HG03175 (cell line): ENCODE measurements at regions not wholly inside any gene's neighbourhood (a gene's known extent, or its start where the extent isn't known, plus 50 kb on each side); places are given as distances from the start of the nearest gene placed in this dataset.

ENCODE experiments used
- ATAC-seq: cut with Tn5 transposase; IDR thresholded peaks from one replicate; pipeline ENCODE4 v1.9.1; 2021; ENCODE audit warnings: mild to moderate bottlenecking, moderate library complexity; ENCODE audit not compliant: unreplicated experiment

- no peak for ATAC-seq
Measured at GRCh38 chr6:16871047-16871446, 109.8 kb upstream of the ATXN1 start.

DNA sequence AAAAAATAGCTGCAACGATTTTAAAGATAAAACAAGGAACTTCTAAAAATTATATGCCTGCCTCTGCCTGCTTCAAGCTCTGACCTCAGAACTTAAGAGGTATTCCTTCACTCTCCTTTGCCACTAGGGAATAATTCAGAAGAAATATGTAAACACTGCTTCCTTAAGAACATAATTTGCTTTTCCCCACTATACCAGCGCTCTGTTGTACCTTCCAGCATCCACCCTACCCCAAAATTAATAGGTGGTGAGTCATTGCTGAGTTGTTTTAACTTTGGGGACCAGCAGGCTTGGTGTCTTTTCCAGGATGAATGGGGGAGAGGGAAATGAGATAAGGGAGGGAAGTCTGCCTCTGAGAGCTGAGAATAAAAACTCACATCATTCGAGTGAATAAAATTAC lies 107.7 kb upstream of the ATXN1 start:
- no peak for ATAC-seq

DNA sequence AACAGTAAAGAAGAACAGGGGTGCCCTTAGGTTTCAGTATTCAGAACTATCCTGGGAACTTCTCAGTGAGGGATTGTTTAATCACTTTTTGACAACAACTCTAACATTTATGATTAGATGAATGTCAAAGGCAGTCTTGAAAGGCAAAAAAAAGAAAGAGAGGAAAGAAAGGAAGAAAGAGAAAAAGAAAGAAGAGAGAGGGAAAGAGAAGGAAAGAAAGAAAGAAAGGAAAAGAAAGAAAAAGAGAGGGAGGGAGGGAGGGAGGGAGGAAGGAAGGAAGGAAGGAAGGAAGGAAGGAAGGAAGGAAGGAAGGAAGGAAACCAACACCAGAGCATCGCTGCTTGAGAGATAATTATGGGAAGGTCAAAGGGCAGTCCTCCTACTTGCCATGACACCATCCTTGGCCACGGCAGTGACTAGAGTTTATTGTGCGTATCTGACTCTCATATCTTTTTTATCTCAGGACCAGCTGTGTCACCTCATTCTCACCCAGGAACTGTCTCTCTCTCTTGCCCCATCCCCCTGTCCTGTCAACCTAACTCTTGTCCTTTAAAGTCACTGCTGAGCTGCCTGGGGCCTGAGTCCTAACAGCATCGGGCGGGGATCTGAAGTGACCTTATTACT lies 96.8 kb upstream of the ATXN1 start:
- no peak for ATAC-seq

- peak; percentile 54 for ATAC-seq
Measured at GRCh38 chr6:16855460-16855859, 94.2 kb upstream of the ATXN1 start.

- ATAC-seq: peak; percentile 83
Measured at GRCh38 chr6:16854986-16855385, 93.7 kb upstream of the ATXN1 start.

DNA sequence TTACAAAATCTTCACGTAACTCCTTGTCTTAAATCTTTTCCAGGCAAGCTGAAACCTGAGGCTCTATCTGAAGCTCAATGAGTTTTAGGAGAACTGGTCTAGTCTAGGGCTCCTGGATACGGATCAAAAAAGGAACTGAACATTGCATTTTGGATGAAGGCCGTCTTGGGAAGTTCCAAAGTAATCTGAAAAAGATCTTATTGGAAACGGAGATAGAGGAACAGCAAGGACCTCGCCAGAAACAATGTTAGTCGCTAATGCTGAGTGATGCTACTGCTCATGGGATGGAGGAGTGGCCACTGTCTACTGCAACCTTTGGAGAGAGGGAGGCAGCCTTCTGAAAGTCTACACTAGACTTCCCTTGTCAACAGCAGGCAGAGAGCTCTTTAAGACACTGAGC lies 91.4 kb upstream of the ATXN1 start:
- ATAC-seq: no peak

DNA sequence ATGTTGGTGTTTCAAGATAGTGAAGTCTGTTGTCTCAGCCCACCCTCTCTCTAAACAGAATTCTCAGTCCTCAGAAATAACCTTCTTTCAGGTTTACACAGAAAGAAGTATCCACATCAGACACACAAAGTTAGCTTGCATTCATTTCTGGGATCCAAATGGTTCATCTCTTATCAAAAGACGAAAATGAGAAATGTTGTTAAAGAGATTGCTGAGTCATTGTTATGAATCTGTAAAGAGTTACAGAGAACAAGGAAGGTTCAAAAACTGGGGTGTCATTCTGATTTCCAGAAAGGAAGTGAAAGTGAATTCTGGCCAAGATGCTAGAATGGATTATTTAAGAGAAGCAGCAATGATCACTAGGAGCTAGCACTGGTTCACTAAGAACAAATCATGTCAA lies 90.5 kb upstream of the ATXN1 start:
- peak; percentile 57 for ATAC-seq

DNA sequence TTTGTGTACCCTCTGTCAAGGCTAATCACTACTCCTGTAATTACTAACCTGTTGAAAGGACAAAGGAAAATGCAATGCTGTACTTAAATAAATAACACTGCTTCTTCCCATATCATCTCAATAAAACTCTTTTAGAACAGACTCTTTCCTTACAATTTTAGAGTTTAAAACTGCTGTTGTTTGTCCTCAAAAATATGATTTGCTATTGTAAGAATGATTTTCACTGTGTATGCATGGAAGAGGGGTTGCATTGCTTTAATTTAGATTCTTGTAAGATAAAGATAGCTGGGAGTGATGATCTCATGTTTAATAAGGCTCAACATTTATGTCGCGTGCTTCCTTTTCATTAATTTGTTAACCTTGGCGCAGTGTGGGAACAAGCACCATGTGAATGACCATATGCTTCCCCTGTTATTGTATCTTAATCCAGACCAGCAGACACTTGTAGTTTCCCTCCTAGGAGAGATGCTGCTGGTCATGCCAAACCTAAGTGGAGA lies 89.8 kb upstream of the ATXN1 start:
- ATAC-seq: no peak

DNA sequence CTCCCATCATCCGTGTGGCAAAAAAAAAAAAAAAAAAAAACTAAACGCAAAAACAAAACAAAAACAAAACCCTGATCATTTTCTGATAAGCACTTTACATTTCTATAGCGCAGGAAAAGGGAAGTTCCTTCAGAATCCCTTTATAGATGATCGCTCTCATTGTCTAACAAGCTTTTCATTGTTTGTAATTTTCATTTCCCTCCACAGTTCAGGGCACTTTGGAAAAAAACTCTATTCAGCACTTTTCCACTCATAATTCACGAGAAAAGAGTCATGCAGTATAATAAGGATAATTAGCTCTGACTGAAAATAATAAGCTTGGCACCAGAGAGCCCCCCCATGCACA lies 89.4 kb upstream of the ATXN1 start:
- no peak for ATAC-seq

DNA sequence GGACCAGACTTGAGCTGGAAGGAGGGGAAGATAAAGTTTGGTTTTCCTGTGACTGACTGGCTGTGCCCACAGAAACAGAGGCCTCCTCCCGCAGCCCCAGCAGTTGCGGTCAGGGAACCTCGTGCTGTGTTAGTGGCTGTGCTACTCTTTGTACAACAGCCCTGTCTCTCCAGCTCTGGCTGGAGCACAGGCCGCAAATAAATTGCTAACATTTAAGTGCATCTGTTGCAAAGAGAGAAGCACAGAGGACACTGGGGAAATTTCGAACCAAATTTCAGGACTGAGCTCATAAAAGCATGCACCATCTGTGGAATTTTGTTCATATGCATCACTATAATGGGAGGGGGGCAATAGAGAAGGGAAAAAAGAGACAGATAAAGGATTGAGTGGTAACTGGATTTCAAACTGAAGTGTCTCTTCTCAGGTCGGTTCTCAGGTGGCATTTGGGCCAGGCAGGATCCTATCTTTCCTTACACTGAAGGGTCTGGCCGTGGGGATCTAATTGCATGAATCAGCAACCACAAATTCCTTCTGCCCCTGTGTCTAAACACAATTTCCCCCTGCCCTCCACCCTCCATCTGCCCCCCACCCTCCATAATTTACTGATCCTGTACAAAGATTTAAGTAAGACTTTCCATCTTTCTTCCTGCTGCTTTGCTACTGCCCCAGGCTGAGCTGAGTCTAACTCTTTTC lies 88.9 kb upstream of the ATXN1 start:
- ATAC-seq: no peak

- ATAC-seq: no peak
Measured at GRCh38 chr6:16849280-16849987, 88.2 kb upstream of the ATXN1 start.

DNA sequence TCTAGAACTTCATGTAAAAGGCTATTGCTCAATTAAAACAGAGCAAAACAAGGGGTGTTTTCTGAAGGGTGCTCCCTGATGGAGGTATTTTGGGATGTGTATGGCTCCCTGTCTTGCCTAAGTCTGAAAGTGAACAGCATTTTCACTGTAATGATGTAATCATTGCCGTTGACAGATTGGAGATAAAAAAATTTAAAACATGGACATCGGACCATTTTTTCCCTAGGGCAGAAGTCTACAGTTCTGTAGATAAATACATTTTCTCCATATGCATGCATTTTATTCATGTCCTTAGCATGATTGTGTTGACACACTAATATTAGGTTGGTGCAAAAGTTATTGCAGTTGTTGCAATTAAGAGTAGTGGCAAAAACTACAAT lies 85.1 kb upstream of the ATXN1 start:
- no peak for ATAC-seq

DNA sequence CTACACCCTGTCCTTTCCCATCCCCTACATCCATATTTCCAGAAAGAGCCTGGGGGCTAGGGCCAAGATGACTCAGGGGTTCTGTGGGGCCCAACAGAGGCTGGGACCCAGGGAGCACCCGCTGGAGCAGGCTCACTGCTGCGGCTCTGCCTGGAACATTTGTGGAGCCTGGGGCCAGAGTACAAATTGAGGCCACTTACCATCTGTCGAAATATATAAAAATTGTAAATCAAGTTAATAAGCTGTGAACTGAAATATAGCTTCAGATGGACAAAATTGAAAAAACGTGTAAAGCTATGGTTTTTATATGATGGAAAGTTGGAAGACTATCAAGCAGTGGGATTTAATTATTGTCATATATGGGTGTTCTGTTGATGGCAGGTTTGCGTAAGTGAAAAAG lies 82.9 kb upstream of the ATXN1 start:
- ATAC-seq: no peak

GRCh38 chr6:16842676-16843075 lies 81.4 kb upstream of the ATXN1 start:
- no peak for ATAC-seq

DNA sequence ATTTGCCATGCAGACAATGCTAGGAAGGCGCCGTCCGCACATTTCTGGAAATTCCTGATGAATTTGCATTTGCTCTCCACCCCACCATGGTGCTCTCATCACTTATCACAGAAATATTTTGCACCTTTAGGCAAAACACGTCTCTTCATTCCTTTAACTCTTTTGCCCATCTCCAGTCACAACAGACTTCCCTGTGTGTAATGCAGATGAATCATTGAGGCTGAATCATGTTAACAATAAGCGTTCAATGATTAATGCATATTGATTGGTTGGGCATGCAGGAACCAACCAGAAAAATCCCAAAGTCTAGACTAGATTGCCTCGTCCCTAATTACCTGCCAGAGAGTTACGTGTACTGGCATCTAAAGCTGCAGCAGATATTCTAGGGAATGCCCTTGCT lies 80.0 kb upstream of the ATXN1 start:
- ATAC-seq: no peak

DNA sequence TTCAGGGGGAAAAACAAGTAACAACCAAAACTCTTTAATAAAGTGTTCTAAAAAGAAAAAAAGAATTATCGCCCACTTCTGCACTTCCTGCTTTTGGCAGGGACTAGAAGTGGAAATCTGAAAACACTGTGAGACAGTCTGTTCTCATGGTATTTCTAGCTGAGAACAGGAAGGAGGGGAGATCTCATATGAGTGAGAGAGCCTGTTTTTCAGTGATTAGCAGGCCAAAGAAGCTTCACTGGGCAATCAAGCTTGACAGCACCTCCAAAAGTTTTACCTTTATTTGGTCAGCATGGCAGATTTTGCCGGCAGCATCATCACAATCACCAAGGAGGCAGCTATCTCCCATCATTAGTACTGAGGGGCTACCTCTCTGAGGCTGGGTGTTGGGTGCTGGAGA lies 79.5 kb upstream of the ATXN1 start:
- peak; percentile 30 for ATAC-seq

GRCh38 chr6:16840291-16840690 lies 79.0 kb upstream of the ATXN1 start:
- ATAC-seq: no peak

- no peak for ATAC-seq
Measured at GRCh38 chr6:16839631-16840179, 78.4 kb upstream of the ATXN1 start.

- ATAC-seq: no peak
Measured at GRCh38 chr6:16837217-16837972, 76.1 kb upstream of the ATXN1 start.

DNA sequence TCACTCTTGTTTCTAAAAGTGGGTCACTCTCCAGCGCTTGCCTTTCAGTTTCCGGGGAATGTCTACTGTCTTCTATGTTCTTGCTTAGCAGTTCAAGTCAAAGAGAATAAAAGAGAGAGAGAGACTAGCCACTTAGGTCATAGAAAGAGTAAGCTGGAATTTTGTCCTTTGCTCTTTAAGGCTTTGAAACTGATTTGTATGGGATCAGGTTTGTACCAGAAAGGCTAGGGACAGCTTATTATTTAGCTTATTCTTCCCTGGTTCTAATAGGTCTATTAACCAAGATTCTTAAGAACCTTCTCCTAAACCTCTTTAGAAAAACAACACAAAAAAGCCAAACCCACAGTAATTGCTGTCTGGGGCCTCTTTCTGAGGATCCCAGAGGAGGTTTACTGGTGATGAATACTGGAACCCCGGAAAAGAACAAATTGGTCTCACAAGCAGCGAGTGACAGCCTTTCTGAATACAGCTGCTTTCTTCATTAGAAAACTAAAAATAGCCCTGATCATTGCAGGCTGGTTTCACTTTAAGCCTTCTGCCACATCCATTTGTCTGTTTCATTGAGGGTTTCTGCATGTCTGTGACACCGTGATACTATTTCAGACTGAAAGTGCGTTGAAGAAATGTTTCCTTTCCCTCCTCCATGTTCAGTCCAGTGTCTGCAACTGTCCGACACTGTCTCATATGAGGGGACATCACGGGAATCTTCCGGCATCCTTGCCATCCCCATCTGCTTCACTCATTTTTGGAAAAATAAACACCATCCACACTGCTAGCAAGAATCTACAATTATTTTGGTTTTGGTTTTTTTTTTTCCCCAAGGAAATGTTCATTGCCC lies 75.1 kb upstream of the ATXN1 start:
- peak; percentile 82 for ATAC-seq
